RKO (cell line): ENCODE measurements at regions not wholly inside any gene's neighbourhood (a gene's known extent, or its start where the extent isn't known, plus 50 kb on each side); places are given as distances from the start of the nearest gene placed in this dataset.
"Not testable (repeated sequence)": the region's sequence is repeated elsewhere in the genome, so short reads cannot be mapped to it uniquely, and the experiment has no call there.

Experiments
- DNase-seq: peaks from one replicate; pipeline ENCODE4 v3.0.0-alpha.2; 2016; ENCODE audit warnings: low spot score

GRCh38 chr10:118465300-118465874 lies 123.3 kb upstream of the FAM204A start:
- DNase-seq: no peak

- DNase-seq: no peak
Observed at GRCh38 chr10:118463740-118464139, 121.6 kb upstream of the FAM204A start.

GRCh38 chr10:118462401-118462800 lies 120.3 kb upstream of the FAM204A start:
- no peak for DNase-seq

GRCh38 chr10:118459642-118460193 lies 117.6 kb upstream of the FAM204A start:
- peak; percentile 69 for DNase-seq

GRCh38 chr10:118458957-118459641 lies 117.0 kb upstream of the FAM204A start:
- no peak for DNase-seq

- DNase-seq: no peak
Observed at GRCh38 chr10:118457824-118458428, 115.8 kb upstream of the FAM204A start.

GRCh38 chr10:118455181-118455695 lies 113.1 kb upstream of the FAM204A start:
- DNase-seq: no peak

GRCh38 chr10:118454211-118454610 lies 112.1 kb upstream of the FAM204A start:
- no peak for DNase-seq

- DNase-seq: no peak
Observed at GRCh38 chr10:118452098-118452497, 110.0 kb upstream of the FAM204A start.

- DNase-seq: no peak
Observed at GRCh38 chr10:118449521-118449920, 107.4 kb upstream of the FAM204A start.

- no peak for DNase-seq
Observed at GRCh38 chr10:118448744-118449143, 106.6 kb upstream of the FAM204A start.

- no peak for DNase-seq
Observed at GRCh38 chr10:118447478-118448270, 105.5 kb upstream of the FAM204A start.

GRCh38 chr10:118445535-118445934 lies 103.4 kb upstream of the FAM204A start:
- no peak for DNase-seq

GRCh38 chr10:118444069-118444468 lies 101.9 kb upstream of the FAM204A start:
- no peak for DNase-seq

GRCh38 chr10:118442032-118442431 lies 99.9 kb upstream of the FAM204A start:
- no peak for DNase-seq

- DNase-seq: no peak
Observed at GRCh38 chr10:118439824-118440223, 97.7 kb upstream of the FAM204A start.

- no peak for DNase-seq
Observed at GRCh38 chr10:118436742-118437141, 94.6 kb upstream of the FAM204A start.

- no peak for DNase-seq
Observed at GRCh38 chr10:118430190-118430589, 88.1 kb upstream of the FAM204A start.

- peak; percentile 91 for DNase-seq
Observed at GRCh38 chr10:118423800-118424442, 81.8 kb upstream of the FAM204A start.

- no peak for DNase-seq
Observed at GRCh38 chr10:118422241-118422640, 80.1 kb upstream of the FAM204A start.

- not testable (repeated sequence) for DNase-seq
Observed at GRCh38 chr10:118420049-118420448, 77.9 kb upstream of the FAM204A start.

- no peak for DNase-seq
Observed at GRCh38 chr10:118412932-118413331, 70.8 kb upstream of the FAM204A start.
